ENCODE measurements at regions not wholly inside any gene's neighbourhood (a gene's known extent, or its start where the extent isn't known, plus 50 kb on each side); places are given as distances from the start of the nearest gene placed in this dataset.

- no peaks in the 10 kb centered on the region for H3K9me3 ChIP-seq (replicated peaks; ENCODE audit: control insufficient read depth, insufficient read depth, low read depth, low read length)
- H3K27me3 ChIP-seq (ENCODE audit: control insufficient read depth in 2 of 2, insufficient read depth in 2 of 2, low read length in 2 of 2): peaks cover 63 to 77% of the 10 kb centered on the region in 2 experiments
- in situ Hi-C loops (cut with MboI) (no loop called here), intact Hi-C loops (cut with micrococcal nuclease) (no loop called here)
- H3K4me1 ChIP-seq (replicated peaks in 1 of 2; ENCODE audit: control insufficient read depth in 2 of 2, insufficient read depth in 2 of 2, low read length in 2 of 2): peaks cover 0 to 48% of the 10 kb centered on the region in 2 experiments; a peak in 2 of 5 replicates
- FAIRE-seq (no peak), ATAC-seq (no peak), DNase-seq (ENCODE audit: extremely low read depth in 1 of 4, low spot score in 3 of 4) (no peak)
- H4K20me1 ChIP-seq (replicated peaks; ENCODE audit: control insufficient read depth, insufficient read depth, low read length): peaks cover 18% of the 10 kb centered on the region
- BruUV-seq (replicated peaks): no TSS peak
- H3K36me3 ChIP-seq (ENCODE audit: control insufficient read depth, insufficient read depth, low read length): no peaks in the 10 kb centered on the region
- no peak overlapping the region for H3K27ac ChIP-seq (ENCODE audit: extremely low read depth, low read depth, low read length)
- H3K4me2 ChIP-seq (ENCODE audit: insufficient read depth, low read length): no peak overlapping the region
- H3K4me3 ChIP-seq: no peak overlapping the region
- ChIA-PET CTCF (ENCODE audit: low intra/inter-chr PET ratio) (no interaction called here), POLR2A (no interaction called here)
- H3K9me1 ChIP-seq (ENCODE audit: control insufficient read depth, insufficient read depth, low read length): peaks cover 2% of the 10 kb centered on the region
- WGBS (ENCODE audit: insufficient coverage, low coverage, missing lambda C conversion rate): 7% methylated on average over 36 of the region's 40 CpGs
- no peaks in the 10 kb centered on the region for H3K79me2 ChIP-seq (ENCODE audit: control insufficient read depth, insufficient read depth, low read length)
- H2AFZ ChIP-seq (ENCODE audit: low read depth, low read length): no peak overlapping the region
- TF ChIP-seq NELFE (IDR thresholded peaks at IDR 0.05; ENCODE audit: insufficient read depth, insufficient read length): no peak
- TF ChIP-seq, protein P1, sequence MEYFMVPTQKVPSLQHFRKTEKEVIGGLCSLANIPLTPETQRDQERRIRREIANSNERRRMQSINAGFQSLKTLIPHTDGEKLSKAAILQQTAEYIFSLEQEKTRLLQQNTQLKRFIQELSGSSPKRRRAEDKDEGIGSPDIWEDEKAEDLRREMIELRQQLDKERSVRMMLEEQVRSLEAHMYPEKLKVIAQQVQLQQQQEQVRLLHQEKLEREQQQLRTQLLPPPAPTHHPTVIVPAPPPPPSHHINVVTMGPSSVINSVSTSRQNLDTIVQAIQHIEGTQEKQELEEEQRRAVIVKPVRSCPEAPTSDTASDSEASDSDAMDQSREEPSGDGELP (CRISPR knock-in tag; IDR thresholded peaks at IDR 0.05; ENCODE audit: borderline replicate concordance): peak; percentile 74
- H3K9ac ChIP-seq (ENCODE audit: insufficient read depth in 1 of 2, low read depth in 2 of 2, low read length in 2 of 2): peak overlapping the region in 1 of 2 experiments; percentile 68; a peak in 1 of 4 replicates
Observed at GRCh38 chr4:1559896-1560650, 124.0 kb downstream of the FAM53A start.

- Histone ChIP-seq H4K20me1 (replicated peaks; ENCODE audit: control insufficient read depth, insufficient read depth, low read length) (peaks cover 17% of the 10 kb centered on the region), H3K4me1 (replicated peaks in 1 of 2; ENCODE audit: control insufficient read depth in 2 of 2, insufficient read depth in 2 of 2, low read length in 2 of 2) (peaks cover 0 to 36% of the 10 kb centered on the region in 2 experiments; a peak in 2 of 5 replicates), H3K27ac (ENCODE audit: extremely low read depth, low read depth, low read length) (no peak overlapping the region), H3K9ac (ENCODE audit: insufficient read depth in 1 of 2, low read depth in 2 of 2, low read length in 2 of 2) (no peak overlapping the region), H3K36me3 (ENCODE audit: control insufficient read depth, insufficient read depth, low read length) (no peaks in the 10 kb centered on the region), H3K4me3 (no peak overlapping the region), H3K79me2 (ENCODE audit: control insufficient read depth, insufficient read depth, low read length) (no peaks in the 10 kb centered on the region), H3K27me3 (ENCODE audit: control insufficient read depth in 2 of 2, insufficient read depth in 2 of 2, low read length in 2 of 2) (peaks cover 63 to 82% of the 10 kb centered on the region in 2 experiments), H3K9me3 (replicated peaks; ENCODE audit: control insufficient read depth, insufficient read depth, low read depth, low read length) (no peaks in the 10 kb centered on the region), H3K4me2 (ENCODE audit: insufficient read depth, low read length) (no peak overlapping the region), H3K9me1 (ENCODE audit: control insufficient read depth, insufficient read depth, low read length) (no peaks in the 10 kb centered on the region), H2AFZ (ENCODE audit: low read depth, low read length) (no peak overlapping the region)
- POLR2A ChIA-PET: no interaction called here
- BruUV-seq (replicated peaks): no TSS peak
- DNase-seq (ENCODE audit: extremely low read depth in 1 of 4, low spot score in 3 of 4) (no peak), ATAC-seq (no peak), FAIRE-seq (no peak)
- intact Hi-C loops (cut with micrococcal nuclease): no loop called here
- TF ChIP-seq CHD4 (IDR thresholded peaks at IDR 0.05; ENCODE audit: insufficient read depth, insufficient replicate concordance, low read depth, low read length, poor library complexity, severe bottlenecking): no peak
- peak; percentile 59; the same call in 1 of the 2 replicates for TF ChIP-seq ZNF121 (CRISPR knock-in tag; conservative IDR thresholded peaks at IDR 0.05)
- 0 out of 2 replicates have a peak, but pooled peaks have one; percentile 7 for TF ChIP-seq ZNF263 (CRISPR knock-in tag; IDR thresholded peaks at IDR 0.05; ENCODE audit: borderline replicate concordance)
- TF ChIP-seq ZFP1 (CRISPR knock-in tag; IDR thresholded peaks at IDR 0.05): no peak
- in situ Hi-C loops (cut with MboI): no loop called here
- 0% methylated on average over 7 of the region's 10 CpGs for WGBS (ENCODE audit: insufficient coverage, low coverage, missing lambda C conversion rate)
- CTCF ChIA-PET (ENCODE audit: low intra/inter-chr PET ratio): no interaction called here
Observed at GRCh38 chr4:1558205-1558604, 125.9 kb downstream of the FAM53A start.

Measured in K562 (cell line).